CD4-positive, alpha-beta T cell treated with Interleukin-4 for 4 hours (primary cell): ENCODE measurements at regions not wholly inside any gene's neighbourhood (a gene's known extent, or its start where the extent isn't known, plus 50 kb on each side); places are given as distances from the start of the nearest gene placed in this dataset.

ENCODE experiments used
- DNase-seq: peaks from one replicate; pipeline ENCODE4 v3.0.0-alpha.2; 2020

- DNase-seq: peak; percentile 53
Measured at GRCh38 chr2:230643576-230644291, 68.9 kb upstream of the CAB39 start.

GRCh38 chr2:230644356-230644935 lies 68.2 kb upstream of the CAB39 start:
- DNase-seq: no peak

- no peak for DNase-seq
Measured at GRCh38 chr2:230648356-230648755, 64.3 kb upstream of the CAB39 start.

GRCh38 chr2:230650585-230651137 lies 62.0 kb upstream of the CAB39 start:
- DNase-seq: no peak

GRCh38 chr2:230654057-230654456 lies 58.6 kb upstream of the CAB39 start:
- no peak for DNase-seq

GRCh38 chr2:230657462-230657861 lies 55.2 kb upstream of the CAB39 start:
- DNase-seq: no peak

- no peak for DNase-seq
Measured at GRCh38 chr2:230657906-230658305, 54.7 kb upstream of the CAB39 start.

GRCh38 chr2:230658577-230658876 lies 54.1 kb upstream of the CAB39 start:
- DNase-seq: no peak

- peak; percentile 36 for DNase-seq
Measured at GRCh38 chr2:230658877-230659652, 53.6 kb upstream of the CAB39 start.

GRCh38 chr2:230660294-230661060 lies 52.2 kb upstream of the CAB39 start:
- peak; percentile 46 for DNase-seq

- peak; percentile 73 for DNase-seq
Measured at GRCh38 chr2:230661072-230661957, 51.3 kb upstream of the CAB39 start.
